H1 (cell line): ENCODE measurements at regions not wholly inside any gene's neighbourhood (a gene's known extent, or its start where the extent isn't known, plus 50 kb on each side); places are given as distances from the start of the nearest gene placed in this dataset.

Source experiments
- CTCF ChIA-PET: fragments of 300-600 bp; sonication (Branson Sonifier 250); formaldehyde crosslinking; loops from one replicate; lab custom pipeline; 2021; ENCODE audit not compliant: partially characterized antibody; lab: Charles Lee
- POLR2A ChIA-PET: fragments of 300-600 bp; sonication (Branson Sonifier 250); formaldehyde crosslinking; loops from one replicate; lab custom pipeline; 2021; ENCODE audit warnings: inconsistent platforms; ENCODE audit not compliant: partially characterized antibody; lab: Charles Lee
- DNase-seq, 2 experiments: peaks; one replicate each; pipeline versions ENCODE4 v3.0.0 to v3.0.0-alpha.2; 2010 to 2022; ENCODE audit warnings: low spot score in 2 of 2, low read depth in 1 of 2, mixed read lengths in 1 of 2
- FAIRE-seq: peaks from 2 replicates; lab custom pipeline; 2011; peaks lifted over from hg19 to GRCh38; lab: Jason Lieb, UNC
- H2AFZ ChIP-seq: 2 replicates; pipeline ENCODE4 v1.8.1; 2012; ENCODE audit warnings: low read length, inconsistent platforms
- H2AK5ac ChIP-seq: 2 replicates; pipeline ENCODE4 v1.6.1; 2013; ENCODE audit warnings: low read depth, low read length
- H2BK120ac ChIP-seq: replicated peaks from 2 replicates; pipeline ENCODE3; 2013; ENCODE audit warnings: low read depth, low read length, inconsistent platforms
- H2BK12ac ChIP-seq: 2 replicates; pipeline ENCODE4 v1.6.1; 2013; ENCODE audit warnings: low read depth, low read length
- H2BK15ac ChIP-seq: 2 replicates; pipeline ENCODE4 v1.6.1; 2013; ENCODE audit warnings: low read length
- H2BK20ac ChIP-seq: 2 replicates; pipeline ENCODE4 v1.6.1; 2013; ENCODE audit warnings: low read length
- H2BK5ac ChIP-seq: 2 replicates; pipeline ENCODE4 v1.6.1; 2013; ENCODE audit warnings: low read depth, low read length
- H3K14ac ChIP-seq: 2 replicates; pipeline ENCODE4 v1.6.1; 2013; ENCODE audit warnings: inconsistent platforms; ENCODE audit not compliant: insufficient read length
- H3K18ac ChIP-seq: 2 replicates; pipeline ENCODE4 v1.6.1; 2013; ENCODE audit warnings: low read length; ENCODE audit errors: extremely low read depth
- H3K23ac ChIP-seq: 2 replicates; pipeline ENCODE4 v1.6.1; 2013; ENCODE audit warnings: inconsistent platforms; ENCODE audit not compliant: insufficient read length
- H3K23me2 ChIP-seq: 2 replicates; pipeline ENCODE4 v1.6.1; 2013; ENCODE audit warnings: low read depth, low read length
- H3K27ac ChIP-seq: 2 replicates; pipeline ENCODE4 v1.6.1; 2011; ENCODE audit warnings: low read depth, low read length, inconsistent platforms
- H3K27me3 ChIP-seq, 4 experiments: replicated peaks in 1 of 4; 1 replicate in 1 of 4; 2 replicates in 3 of 4; pipeline versions ENCODE4 v1.6.1 to v1.8.1; 2011 to 2013; ENCODE audit warnings: low read length in 3 of 4, mild to moderate bottlenecking in 3 of 4, inconsistent platforms in 2 of 4, mixed read lengths in 2 of 4, moderate library complexity in 1 of 4; ENCODE audit not compliant: control insufficient read depth in 3 of 4, insufficient read depth in 3 of 4; ENCODE audit errors: extremely low read depth in 1 of 4
- H3K36me3 ChIP-seq, 4 experiments: 2 replicates each; pipeline versions ENCODE4 v1.6.1 to v1.8.1; 2011 to 2013; ENCODE audit warnings: mild to moderate bottlenecking in 4 of 4, low read length in 3 of 4, moderate library complexity in 2 of 4, control low read depth in 1 of 4, inconsistent platforms in 1 of 4; ENCODE audit not compliant: insufficient read depth in 4 of 4, control insufficient read depth in 2 of 4
- H3K4ac ChIP-seq: replicated peaks from 2 replicates; pipeline ENCODE3; 2013; ENCODE audit warnings: low read length, low read depth, mixed read lengths, inconsistent platforms; ENCODE audit not compliant: insufficient read length
- H3K4me1 ChIP-seq, 4 experiments: replicated peaks in 1 of 4; 1 replicate in 1 of 4; 2 replicates in 3 of 4; pipeline versions ENCODE4 v1.6.1 to v1.8.1; 2011 to 2013; ENCODE audit warnings: low read length in 3 of 4, inconsistent platforms in 2 of 4, mixed read lengths in 1 of 4; ENCODE audit not compliant: insufficient read depth in 4 of 4, control insufficient read depth in 3 of 4
- H3K4me2 ChIP-seq, 2 experiments: 2 replicates each; pipeline versions ENCODE4 v1.6.1 to v1.8.1; 2011 to 2013; ENCODE audit warnings: low read depth in 2 of 2, low read length in 2 of 2, control low read depth in 1 of 2, inconsistent platforms in 1 of 2, mild to moderate bottlenecking in 1 of 2; ENCODE audit not compliant: insufficient read depth in 1 of 2
- H3K4me3 ChIP-seq, 4 experiments: fragments of 200-600, 300-600 bp in 1 of 4; sonication (generic), shearing (Covaris generic), sonication (Bioruptor Twin) in 1 of 4; 2 replicates each; pipeline versions ENCODE4 v1.5.1 to v1.8.1; 2011 to 2016; ENCODE audit warnings: low read length in 4 of 4, low read depth in 3 of 4, control low read depth in 2 of 4, inconsistent platforms in 2 of 4, mild to moderate bottlenecking in 2 of 4, mixed read lengths in 1 of 4, moderate library complexity in 1 of 4; ENCODE audit not compliant: insufficient read depth in 2 of 4; ENCODE audit errors: extremely low read depth in 1 of 4
- H3K56ac ChIP-seq: replicated peaks from 2 replicates; pipeline ENCODE3; 2013; ENCODE audit warnings: low read depth, mild to moderate bottlenecking, mixed read lengths, low read length, inconsistent platforms; ENCODE audit not compliant: insufficient read length
- H3K79me1 ChIP-seq: 2 replicates; pipeline ENCODE4 v1.6.1; 2013; ENCODE audit warnings: low read depth, low read length, control low read depth
- H3K79me2 ChIP-seq, 2 experiments: 2 replicates each; pipeline versions ENCODE4 v1.6.1 to v1.8.1; 2012 to 2013; ENCODE audit warnings: low read length in 2 of 2, mild to moderate bottlenecking in 2 of 2, inconsistent platforms in 1 of 2; ENCODE audit not compliant: insufficient read depth in 2 of 2, control insufficient read depth in 1 of 2
- H3K9ac ChIP-seq, 4 experiments: replicated peaks in 1 of 4; 1 replicate in 1 of 4; 2 replicates in 3 of 4; pipeline versions ENCODE4 v1.6.1 to v1.8.1; 2011 to 2013; ENCODE audit warnings: low read depth in 3 of 4, low read length in 3 of 4, control low read depth in 2 of 4, mild to moderate bottlenecking in 2 of 4, moderate library complexity in 2 of 4, inconsistent platforms in 1 of 4; ENCODE audit errors: extremely low read depth in 1 of 4
- H3K9me3 ChIP-seq, 2 experiments: 2 replicates each; pipeline versions ENCODE4 v1.6.1 to v1.8.1; 2012 to 2013; ENCODE audit warnings: mild to moderate bottlenecking in 2 of 2, moderate library complexity in 2 of 2, control low read depth in 1 of 2, inconsistent platforms in 1 of 2, low read depth in 1 of 2, low read length in 1 of 2, mixed read lengths in 1 of 2; ENCODE audit not compliant: insufficient read depth in 2 of 2
- H4K20me1 ChIP-seq, 2 experiments: replicated peaks in 1 of 2; 2 replicates each; pipeline versions ENCODE3 to v1.8.1; 2011 to 2013; ENCODE audit warnings: inconsistent platforms in 2 of 2, low read length in 2 of 2, mild to moderate bottlenecking in 1 of 2; ENCODE audit not compliant: insufficient read depth in 2 of 2, control insufficient read depth in 1 of 2
- H4K5ac ChIP-seq: 2 replicates; pipeline ENCODE4 v1.6.1; 2013; ENCODE audit warnings: low read length, low read depth, mixed read lengths, inconsistent platforms; ENCODE audit not compliant: insufficient read length
- H4K8ac ChIP-seq: 2 replicates; pipeline ENCODE4 v1.8.0; 2013; ENCODE audit warnings: mild to moderate bottlenecking, moderate library complexity, low read length, inconsistent platforms; ENCODE audit not compliant: insufficient read depth; ENCODE audit errors: extremely low read depth
- H4K91ac ChIP-seq: replicated peaks from 2 replicates; pipeline ENCODE3; 2013; ENCODE audit warnings: low read length, mixed read lengths, inconsistent platforms; ENCODE audit not compliant: insufficient read length
- CBX5 ChIP-seq: fragments of 300-800, 300-1000 bp; sonication (generic); IDR thresholded peaks from 2 replicates; pipeline ENCODE4 v1.7.1; 2016; ENCODE audit warnings: antibody characterized with exemption, low read length, low read depth
- CHD1 ChIP-seq: IDR thresholded peaks from 2 replicates; pipeline ENCODE4 v1.6.1; 2012; ENCODE audit warnings: low read depth, low read length, improper control_type of control experiment
- CHD2 ChIP-seq: IDR thresholded peaks from 2 replicates; pipeline ENCODE4 v1.6.1; 2012; ENCODE audit warnings: low read length, improper control_type of control experiment
- FOSL1 ChIP-seq: IDR thresholded peaks from 2 replicates; pipeline ENCODE4 v1.6.1; 2011; ENCODE audit warnings: mild to moderate bottlenecking, low read depth, low read length, moderate library complexity; ENCODE audit not compliant: insufficient read depth
- HDAC6 ChIP-seq: IDR thresholded peaks from one replicate; pipeline ENCODE4 v1.7.1; 2012; ENCODE audit warnings: low read depth, mild to moderate bottlenecking, inconsistent platforms, low read length, moderate library complexity
- KDM4A ChIP-seq: IDR thresholded peaks from one replicate; pipeline ENCODE4 v1.7.1; 2012; ENCODE audit warnings: low read depth, mild to moderate bottlenecking, moderate library complexity, low read length, inconsistent platforms; ENCODE audit not compliant: severe bottlenecking
- SIN3A ChIP-seq, 2 experiments: IDR thresholded peaks in 1 of 2; conservative IDR thresholded peaks in 1 of 2; 2 replicates each; pipeline ENCODE4 v1.6.1; 2011 to 2012; ENCODE audit warnings: low read length in 2 of 2, improper control_type of control experiment in 1 of 2, low read depth in 1 of 2, mild to moderate bottlenecking in 1 of 2
- TBP ChIP-seq: IDR thresholded peaks from 2 replicates; pipeline ENCODE4 v1.6.1; 2011; ENCODE audit warnings: low read depth, low read length, improper control_type of control experiment
- YY1 ChIP-seq: IDR thresholded peaks from 2 replicates; pipeline ENCODE4 v1.6.1; 2011; ENCODE audit warnings: low read depth, mild to moderate bottlenecking, low read length
- WGBS, 2 experiments: shearing (Covaris generic) in 1 of 2; methylation state at CpG; one replicate each; pipeline versions ENCODE4 v1.1.6 to v1.1.7; 2013 to 2015; ENCODE audit warnings: low lambda C conversion rate in 2 of 2, mixed read lengths in 2 of 2, inconsistent platforms in 1 of 2, low coverage in 1 of 2, missing lambda C conversion rate in 1 of 2; ENCODE audit not compliant: insufficient replicate concordance in 2 of 2, insufficient coverage in 1 of 2, insufficient read length in 1 of 2; ENCODE audit errors: extremely low coverage in 1 of 2, missing lambda C conversion rate in 1 of 2; 5-methylcytosine and 5-hydroxymethylcytosine counted together
- TF ChIP-seq, protein P1 (sequence below), 3 experiments: IDR thresholded peaks; 1 replicate in 2 of 3; 2 replicates in 1 of 3; pipeline versions ENCODE4 v1.5.1 to v1.6.1; 2011; ENCODE audit warnings: low read length in 3 of 3, mild to moderate bottlenecking in 3 of 3, inconsistent platforms in 2 of 3, low read depth in 1 of 3, moderate library complexity in 1 of 3; ENCODE audit not compliant: insufficient read depth in 1 of 3; ENCODE audit errors: control extremely low read depth in 1 of 3
- TF ChIP-seq, protein P2 (sequence below): IDR thresholded peaks from 2 replicates; pipeline ENCODE4 v1.6.1; 2011; ENCODE audit warnings: low read depth, mild to moderate bottlenecking, low read length; ENCODE audit not compliant: insufficient read depth

DNA sequence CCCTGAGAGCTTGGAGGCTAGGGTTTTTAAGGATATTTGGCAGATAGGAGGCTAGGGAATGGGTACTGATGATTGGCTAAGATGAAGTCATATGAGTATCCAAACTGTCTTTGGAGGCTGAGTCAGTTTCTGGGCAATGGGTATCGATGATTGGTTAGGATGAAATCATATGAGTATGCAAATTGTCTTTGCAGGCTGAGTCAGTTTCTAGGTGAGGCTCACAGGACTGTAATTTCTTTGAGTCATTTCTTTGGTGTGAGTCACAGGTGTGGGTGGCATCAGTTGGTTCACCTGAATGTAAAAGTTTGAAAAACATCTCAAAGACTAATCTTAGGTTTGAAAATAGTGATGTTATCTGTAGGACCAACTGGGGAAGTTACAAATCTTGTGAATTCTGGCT, 1068.0 kb downstream of the NR2F1-AS1 start:
- no peak overlapping the region for H3K4me2 ChIP-seq
- ChIA-PET POLR2A (interaction anchor here (0.5 kb wide), 1 partner anchor 672 kb away, joined by 3 read pairs; no protein-coding TSS in a partner anchor), CTCF (no interaction called here)
- DNase-seq = no peak
- H3K36me3 ChIP-seq = peaks cover 0 to 3% (median 1%) of the 10 kb centered on the region in 4 experiments; a peak in 2 of 8 replicates
- H3K56ac ChIP-seq = no peak overlapping the region
- H2BK120ac ChIP-seq = no peak overlapping the region
- H2AK5ac ChIP-seq = no peak overlapping the region
- no peak overlapping the region for H2BK20ac ChIP-seq
- no peak overlapping the region for H4K91ac ChIP-seq
- no peak overlapping the region for H3K14ac ChIP-seq
- H3K4me3 ChIP-seq = no peak overlapping the region
- H2AFZ ChIP-seq = no peak overlapping the region
- no peak overlapping the region for H2BK12ac ChIP-seq
- H3K79me2 ChIP-seq = no peaks in the 10 kb centered on the region
- H3K4me1 ChIP-seq = no peaks in the 10 kb centered on the region
- no peaks in the 10 kb centered on the region for H3K79me1 ChIP-seq
- H3K9ac ChIP-seq = no peak overlapping the region
- no peak overlapping the region for H3K27ac ChIP-seq
- no peak overlapping the region for H4K8ac ChIP-seq
- FAIRE-seq = no peak
- no peaks in the 10 kb centered on the region for H3K27me3 ChIP-seq
- H3K9me3 ChIP-seq = peaks cover 24 to 40% of the 10 kb centered on the region in 2 experiments
- H2BK5ac ChIP-seq = no peak overlapping the region
- H3K23me2 ChIP-seq = no peaks in the 10 kb centered on the region
- H3K18ac ChIP-seq = no peak overlapping the region
- no peaks in the 10 kb centered on the region for H4K20me1 ChIP-seq
- 93% methylated on average over 1 of the region's 1 CpG; no CpG with 5 or more reads in 1 of the 2 experiments for WGBS, 2 experiments
- no peak overlapping the region for H2BK15ac ChIP-seq
- H4K5ac ChIP-seq = no peak overlapping the region
- H3K4ac ChIP-seq = no peak overlapping the region
- no peak overlapping the region for H3K23ac ChIP-seq
- TF ChIP-seq TBP (no peak), KDM4A (no peak), CBX5 (no peak), CHD1 (no peak), CHD2 (no peak), SIN3A (conservative IDR thresholded peaks at IDR 0.05 in 1 of 2, IDR thresholded peaks at IDR 0.05 in 1 of 2; ENCODE audit: low read depth in 1 of 2, low read length in 2 of 2) (no peak), FOSL1 (no peak), HDAC6 (no peak), YY1 (no peak)
- TF ChIP-seq, protein P1, sequence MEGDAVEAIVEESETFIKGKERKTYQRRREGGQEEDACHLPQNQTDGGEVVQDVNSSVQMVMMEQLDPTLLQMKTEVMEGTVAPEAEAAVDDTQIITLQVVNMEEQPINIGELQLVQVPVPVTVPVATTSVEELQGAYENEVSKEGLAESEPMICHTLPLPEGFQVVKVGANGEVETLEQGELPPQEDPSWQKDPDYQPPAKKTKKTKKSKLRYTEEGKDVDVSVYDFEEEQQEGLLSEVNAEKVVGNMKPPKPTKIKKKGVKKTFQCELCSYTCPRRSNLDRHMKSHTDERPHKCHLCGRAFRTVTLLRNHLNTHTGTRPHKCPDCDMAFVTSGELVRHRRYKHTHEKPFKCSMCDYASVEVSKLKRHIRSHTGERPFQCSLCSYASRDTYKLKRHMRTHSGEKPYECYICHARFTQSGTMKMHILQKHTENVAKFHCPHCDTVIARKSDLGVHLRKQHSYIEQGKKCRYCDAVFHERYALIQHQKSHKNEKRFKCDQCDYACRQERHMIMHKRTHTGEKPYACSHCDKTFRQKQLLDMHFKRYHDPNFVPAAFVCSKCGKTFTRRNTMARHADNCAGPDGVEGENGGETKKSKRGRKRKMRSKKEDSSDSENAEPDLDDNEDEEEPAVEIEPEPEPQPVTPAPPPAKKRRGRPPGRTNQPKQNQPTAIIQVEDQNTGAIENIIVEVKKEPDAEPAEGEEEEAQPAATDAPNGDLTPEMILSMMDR (IDR thresholded peaks at IDR 0.05; ENCODE audit: control extremely low read depth in 1 of 3, insufficient read depth in 1 of 3, low read depth in 1 of 3, low read length in 3 of 3) = no peak
- TF ChIP-seq, protein P2, sequence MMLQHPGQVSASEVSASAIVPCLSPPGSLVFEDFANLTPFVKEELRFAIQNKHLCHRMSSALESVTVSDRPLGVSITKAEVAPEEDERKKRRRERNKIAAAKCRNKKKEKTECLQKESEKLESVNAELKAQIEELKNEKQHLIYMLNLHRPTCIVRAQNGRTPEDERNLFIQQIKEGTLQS = no peak
